ENCODE measurements at regions not wholly inside any gene's neighbourhood (a gene's known extent, or its start where the extent isn't known, plus 50 kb on each side); places are given as distances from the start of the nearest gene placed in this dataset.

DNA sequence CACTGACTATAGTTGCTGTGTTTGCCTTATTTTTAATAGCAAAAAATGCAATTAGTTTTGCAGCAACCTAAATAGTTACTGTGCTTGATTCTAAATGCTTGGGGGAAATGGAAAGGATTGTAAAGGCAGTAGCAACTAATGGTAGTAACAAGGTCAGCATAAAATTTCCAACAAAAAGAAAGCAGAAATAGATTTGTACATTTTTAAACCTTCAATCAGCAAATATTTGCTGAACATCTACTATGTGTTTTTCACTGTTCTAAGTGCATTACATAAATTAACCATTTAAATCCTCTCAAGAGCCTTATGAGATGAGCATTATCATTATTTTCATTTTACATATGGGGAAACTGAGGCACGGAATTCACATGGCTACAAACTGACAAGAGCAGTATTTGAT, 308.0 kb upstream of the UBE2E3 start:
- H2BK5ac ChIP-seq (ENCODE audit: insufficient read length, low read length) = no peak overlapping the region
- H3K4me1 ChIP-seq (ENCODE audit: insufficient read depth, low read length) = no peaks in the 10 kb centered on the region
- H3K4me2 ChIP-seq (ENCODE audit: insufficient read depth, insufficient read length, low read length) = no peak overlapping the region
- TF ChIP-seq, protein P1, sequence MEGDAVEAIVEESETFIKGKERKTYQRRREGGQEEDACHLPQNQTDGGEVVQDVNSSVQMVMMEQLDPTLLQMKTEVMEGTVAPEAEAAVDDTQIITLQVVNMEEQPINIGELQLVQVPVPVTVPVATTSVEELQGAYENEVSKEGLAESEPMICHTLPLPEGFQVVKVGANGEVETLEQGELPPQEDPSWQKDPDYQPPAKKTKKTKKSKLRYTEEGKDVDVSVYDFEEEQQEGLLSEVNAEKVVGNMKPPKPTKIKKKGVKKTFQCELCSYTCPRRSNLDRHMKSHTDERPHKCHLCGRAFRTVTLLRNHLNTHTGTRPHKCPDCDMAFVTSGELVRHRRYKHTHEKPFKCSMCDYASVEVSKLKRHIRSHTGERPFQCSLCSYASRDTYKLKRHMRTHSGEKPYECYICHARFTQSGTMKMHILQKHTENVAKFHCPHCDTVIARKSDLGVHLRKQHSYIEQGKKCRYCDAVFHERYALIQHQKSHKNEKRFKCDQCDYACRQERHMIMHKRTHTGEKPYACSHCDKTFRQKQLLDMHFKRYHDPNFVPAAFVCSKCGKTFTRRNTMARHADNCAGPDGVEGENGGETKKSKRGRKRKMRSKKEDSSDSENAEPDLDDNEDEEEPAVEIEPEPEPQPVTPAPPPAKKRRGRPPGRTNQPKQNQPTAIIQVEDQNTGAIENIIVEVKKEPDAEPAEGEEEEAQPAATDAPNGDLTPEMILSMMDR (conservative IDR thresholded peaks at IDR 0.05) = no peak
- H2AK5ac ChIP-seq (ENCODE audit: insufficient read length, low read length) = no peak overlapping the region
- H3K23ac ChIP-seq (ENCODE audit: insufficient read length, low read depth, low read length) = no peak overlapping the region
- H3K56ac ChIP-seq (ENCODE audit: insufficient read length, low read depth, low read length) = no peak overlapping the region
- no peak overlapping the region for H3K4ac ChIP-seq (ENCODE audit: low read depth, low read length)
- no peak overlapping the region for H2BK15ac ChIP-seq (ENCODE audit: low read depth, low read length)
- no peak overlapping the region for H4K91ac ChIP-seq (ENCODE audit: insufficient read length, low read depth, low read length)
- no peaks in the 10 kb centered on the region for H3K79me1 ChIP-seq (ENCODE audit: insufficient read depth, low read depth, low read length, poor library complexity, severe bottlenecking)
- H3K36me3 Mint-ChIP-seq (ENCODE audit: insufficient read depth in 1 of 3, low read depth in 3 of 3) = no peaks in the 10 kb centered on the region
- no peak overlapping the region for H3K27ac ChIP-seq (ENCODE audit: insufficient read length, low read depth, low read length)
- no peak overlapping the region for H3K4me3 Mint-ChIP-seq
- no peaks in the 10 kb centered on the region for H3K23me2 ChIP-seq (ENCODE audit: insufficient read length, low read depth, low read length, poor library complexity, severe bottlenecking)
- no peaks in the 10 kb centered on the region for H3K9me3 ChIP-seq (ENCODE audit: control insufficient read depth, low read depth, low read length)
- no peak overlapping the region for H3K18ac ChIP-seq (ENCODE audit: insufficient read length, low read depth, low read length)
- WGBS (ENCODE audit: extremely low coverage, insufficient read length, low lambda C conversion rate) = no CpG with 5 or more reads among the region's 1 CpG
- H3T11ph ChIP-seq (ENCODE audit: low read length) = no peak overlapping the region
- H3K9ac ChIP-seq (ENCODE audit: extremely low read depth, insufficient read length, low read length) = no peak overlapping the region
- no peaks in the 10 kb centered on the region for H3K27me3 Mint-ChIP-seq (ENCODE audit: low read depth)
- DNase-seq = no peak
- H2AFZ ChIP-seq (ENCODE audit: low read length) = no peak overlapping the region
- no peak overlapping the region for H4K5ac ChIP-seq (ENCODE audit: insufficient read length, low read depth, low read length)
- no peaks in the 10 kb centered on the region for H3K27me3 ChIP-seq (ENCODE audit: insufficient read depth, low read length)
- no peak overlapping the region for H2BK12ac ChIP-seq (ENCODE audit: insufficient read length, low read depth, low read length)
- no peak overlapping the region for H3K14ac ChIP-seq (ENCODE audit: insufficient read depth, low read length)
- H4K8ac ChIP-seq (replicated peaks; ENCODE audit: insufficient read length, low read depth, low read length) = no peak overlapping the region
- H3K27ac Mint-ChIP-seq = no peak overlapping the region
- H4K20me1 ChIP-seq (ENCODE audit: control insufficient read depth, insufficient read depth, insufficient read length) = no peaks in the 10 kb centered on the region
- no peak overlapping the region for H2BK20ac ChIP-seq (ENCODE audit: low read depth, low read length, poor library complexity, severe bottlenecking)
- H2BK120ac ChIP-seq (ENCODE audit: low read depth, low read length, poor library complexity, severe bottlenecking) = no peak overlapping the region
- no peaks in the 10 kb centered on the region; a peak in 1 of 5 replicates for H3K9me3 Mint-ChIP-seq
- peaks cover 19 to 21% of the 10 kb centered on the region in 2 experiments for H3K4me1 Mint-ChIP-seq
- no peaks in the 10 kb centered on the region for H3K79me2 ChIP-seq (ENCODE audit: insufficient read depth, low read length)

Data from H9 (cell line).